A549 (cell line): ENCODE measurements at regions not wholly inside any gene's neighbourhood (a gene's known extent, or its start where the extent isn't known, plus 50 kb on each side); places are given as distances from the start of the nearest gene placed in this dataset.
"Not testable (repeated sequence)": the region's sequence is repeated elsewhere in the genome, so short reads cannot be mapped to it uniquely, and the experiment has no call there.

Source experiments
- ATAC-seq, 2 experiments: fragments of 200-7000 bp in 1 of 2; fragments of >200 bp in 1 of 2; cut with Nextera tagmentation in 1 of 2; cut with Tn5 transposase in 1 of 2; 3 replicates each; pipeline versions ENCODE4 v1.8.0 to v1.9.1; 2018 to 2020; ENCODE audit warnings: mild to moderate bottlenecking in 1 of 2, moderate library complexity in 1 of 2
- CTCF ChIA-PET: fragments of 300-600 bp; sonication (Branson Sonifier 250); formaldehyde crosslinking; extraction: SDS; loops from one replicate; lab custom pipeline; 2021; ENCODE audit warnings: antibody characterized with exemption, inconsistent platforms; lab: Yijun Ruan, JAX
- POLR2A ChIA-PET: fragments of 350-600 bp; formaldehyde crosslinking; extraction: SDS; loops from one replicate; lab custom pipeline; 2021; ENCODE audit warnings: antibody characterized with exemption, inconsistent platforms; lab: Yijun Ruan, JAX
- DNase-seq, 2 experiments: peaks; one replicate each; pipeline versions ENCODE4 v3.0.0 to v3.0.0-alpha.2; 2011 to 2016; ENCODE audit warnings: low read depth in 1 of 2, low spot score in 1 of 2
- FAIRE-seq: peaks from 2 replicates; lab custom pipeline; 2011; peaks lifted over from hg19 to GRCh38; lab: Jason Lieb, UNC
- H3K27ac ChIP-seq, 2 experiments: fragments of >200 bp; sonication (Bioruptor Twin); formaldehyde crosslinking; 3 replicates each; pipeline ENCODE4 v1.5.1; 2016 to 2017
- H3K4me1 ChIP-seq: fragments of >200 bp; sonication (Bioruptor Twin); formaldehyde crosslinking; 3 replicates; pipeline ENCODE4 v1.6.1; 2016
- H3K4me2 ChIP-seq: fragments of >200 bp; sonication (Bioruptor Twin); formaldehyde crosslinking; 3 replicates; pipeline ENCODE4 v1.6.1; 2016
- H3K4me3 ChIP-seq: fragments of >200 bp; sonication (Bioruptor Twin); formaldehyde crosslinking; 3 replicates; pipeline ENCODE4 v1.5.1; 2016
- H3K9me3 ChIP-seq: fragments of >200 bp; sonication (Bioruptor Twin); formaldehyde crosslinking; 3 replicates; pipeline ENCODE4 v1.6.1; 2016
- CBX2 ChIP-seq: fragments of 200-600 bp; sonication (generic); IDR thresholded peaks from 2 replicates; pipeline ENCODE4 v1.6.1; 2016; ENCODE audit warnings: low read depth, mild to moderate bottlenecking, borderline replicate concordance
- CEBPB ChIP-seq, 2 experiments: fragments of >200 bp in 1 of 2; sonication (Bioruptor Twin) in 1 of 2; formaldehyde crosslinking in 1 of 2; IDR thresholded peaks; 2 replicates each; pipeline ENCODE4 v1.6.1; 2012 to 2016
- CHD2 ChIP-seq: fragments of 150-350 bp; IDR thresholded peaks from 2 replicates; pipeline ENCODE4 v1.6.1; 2014; ENCODE audit warnings: low read length; ENCODE audit not compliant: partially characterized antibody
- CTCF ChIP-seq: fragments of >200 bp; sonication (Bioruptor Twin); formaldehyde crosslinking; IDR thresholded peaks from 3 replicates; pipeline ENCODE4 v1.5.1; 2016
- FOXS1 ChIP-seq: fragments of 250-450 bp; sonication (Bioruptor Pico); IDR thresholded peaks from 2 replicates; pipeline ENCODE4 v1.5.0; 2020; ENCODE audit warnings: mild to moderate bottlenecking, moderate library complexity
- HOXA7 ChIP-seq: fragments of 250-450 bp; sonication (Bioruptor Pico); IDR thresholded peaks from 2 replicates; pipeline ENCODE4 v1.5.0; 2020; ENCODE audit warnings: mild to moderate bottlenecking, moderate library complexity
- KDM1A ChIP-seq: fragments of 200-600 bp; sonication (generic); IDR thresholded peaks from 2 replicates; pipeline ENCODE4 v1.6.1; 2016; ENCODE audit warnings: low read depth, mild to moderate bottlenecking
- MAX ChIP-seq: IDR thresholded peaks from 2 replicates; pipeline ENCODE4 v1.6.1; 2012
- MYC ChIP-seq: IDR thresholded peaks from 2 replicates; pipeline ENCODE4 v1.6.1; 2012; ENCODE audit warnings: mild to moderate bottlenecking, inconsistent platforms, low read length, improper control_type of control experiment, borderline replicate concordance
- NFE2L2 ChIP-seq: fragments of 150-350 bp; conservative IDR thresholded peaks from 2 replicates; pipeline ENCODE4 v1.6.1; 2014; ENCODE audit warnings: low read length
- NR3C1 ChIP-seq: fragments of >200 bp; sonication (Bioruptor Twin); formaldehyde crosslinking; IDR thresholded peaks from 3 replicates; pipeline ENCODE4 v1.6.1; 2017
- POLR2AphosphoS2 ChIP-seq: conservative IDR thresholded peaks from 2 replicates; pipeline ENCODE4 v1.6.1; 2012; ENCODE audit warnings: low read length, improper control_type of control experiment, inconsistent platforms
- RARB ChIP-seq: fragments of 250-450 bp; sonication (Bioruptor Pico); IDR thresholded peaks from 2 replicates; pipeline ENCODE4 v1.8.0; 2021; ENCODE audit warnings: mild to moderate bottlenecking, moderate library complexity
- SMC3 ChIP-seq: fragments of >200 bp; sonication (Bioruptor Twin); formaldehyde crosslinking; IDR thresholded peaks from 3 replicates; pipeline ENCODE4 v1.6.1; 2018; ENCODE audit warnings: inconsistent platforms
- TFCP2L1 ChIP-seq: fragments of 250-450 bp; sonication (Bioruptor Pico); IDR thresholded peaks from 2 replicates; pipeline ENCODE4 v1.5.0; 2021; ENCODE audit warnings: mild to moderate bottlenecking
- TP53 ChIP-seq: fragments of 250-450 bp; sonication (Bioruptor Pico); IDR thresholded peaks from 2 replicates; pipeline ENCODE4 v1.5.0; 2021; ENCODE audit warnings: mild to moderate bottlenecking, moderate library complexity
- USF2 ChIP-seq: fragments of 450-650 bp; IDR thresholded peaks from 2 replicates; pipeline ENCODE4 v1.6.1; 2014; ENCODE audit warnings: antibody characterized with exemption
- ZSCAN20 ChIP-seq: fragments of 250-450 bp; sonication (Bioruptor Pico); IDR thresholded peaks from 2 replicates; pipeline ENCODE4 v1.8.0; 2022; ENCODE audit warnings: mild to moderate bottlenecking, moderate library complexity
- WGBS: methylation state at CpG from one replicate; pipeline ENCODE4 v1.1.6; 2017; ENCODE audit errors: missing lambda C conversion rate; 5-methylcytosine and 5-hydroxymethylcytosine counted together

- POLR2A ChIA-PET = no interaction called here
Measured at GRCh38 chr2:167719410-167719809, 528.0 kb downstream of the STK39 start.

GRCh38 chr2:167718560-167718959 lies 528.8 kb downstream of the STK39 start:
- no peak overlapping the region for H3K4me3 ChIP-seq
- no peak for ATAC-seq
- WGBS = 31% methylated on average over 1 of the region's 1 CpG
- no peak for FAIRE-seq
- no peak for TF ChIP-seq USF2
- TF ChIP-seq TFCP2L1 (CRISPR knock-in tag) = no peak
- TF ChIP-seq MAX = no peak
- no peak for TF ChIP-seq CEBPB (IDR thresholded peaks at IDR 0.05)
- TF ChIP-seq TP53 (CRISPR knock-in tag) = no peak
- TF ChIP-seq NFE2L2 = no peak
- TF ChIP-seq CHD2 = no peak
- TF ChIP-seq KDM1A = no peak
- TF ChIP-seq CBX2 = no peak
- no peak for TF ChIP-seq POLR2AphosphoS2
- TF ChIP-seq HOXA7 (CRISPR knock-in tag) = no peak
- TF ChIP-seq, all 56 proteins: peak for 0
- ChIA-PET POLR2A (no interaction called here), CTCF (no interaction called here)
- H3K9me3 ChIP-seq = no peaks in the 10 kb centered on the region
- H3K4me1 ChIP-seq = no peaks in the 10 kb centered on the region
- no peak for DNase-seq
- H3K27ac ChIP-seq = no peak overlapping the region
- H3K4me2 ChIP-seq = no peak overlapping the region

More at GRCh38 chr2:167719410-167719809, 528.0 kb downstream of the STK39 start:
- ATAC-seq = no peak
- Histone ChIP-seq H3K4me3 (no peak overlapping the region), H3K4me2 (no peak overlapping the region), H3K9me3 (no peaks in the 10 kb centered on the region), H3K4me1 (no peaks in the 10 kb centered on the region), H3K27ac (no peak overlapping the region)
- FAIRE-seq = no peak
- CTCF ChIA-PET = interaction anchor here (0.6 kb wide), 1 partner anchor 1107 kb away, joined by 3 read pairs; no protein-coding TSS in a partner anchor
- DNase-seq = no peak
- no peak for TF ChIP-seq NR3C1
- no peak for TF ChIP-seq SMC3
- WGBS = 5% methylated on average over 4 of the region's 4 CpGs

GRCh38 chr2:167715932-167716331 lies 531.5 kb downstream of the STK39 start:
- no peak for ATAC-seq
- Histone ChIP-seq H3K4me1 (no peaks in the 10 kb centered on the region), H3K9me3 (no peaks in the 10 kb centered on the region), H3K4me3 (no peak overlapping the region), H3K27ac (no peak overlapping the region)
- ChIA-PET POLR2A (no interaction called here), CTCF (no interaction called here)
- 55% methylated on average over 28 of the region's 29 CpGs for WGBS
- no peak for DNase-seq
- no peak for FAIRE-seq
- no peak for TF ChIP-seq CTCF
- TF ChIP-seq ZSCAN20 (CRISPR knock-in tag) = no peak
- no peak for TF ChIP-seq RARB
- TF ChIP-seq MYC = no peak
- TF ChIP-seq FOXS1 (CRISPR knock-in tag) = no peak
- TF ChIP-seq, all 56 proteins: peak for 0
- H3K4me2 ChIP-seq = no peak overlapping the region

GRCh38 chr2:167715498-167715897 lies 531.9 kb downstream of the STK39 start:
- H3K4me3 ChIP-seq, DNase-seq, CTCF ChIA-PET, FAIRE-seq, H3K9me3 ChIP-seq, ATAC-seq, H3K27ac ChIP-seq, H3K4me1 ChIP-seq, H3K4me2 ChIP-seq, POLR2A ChIA-PET: not testable (repeated sequence)
- 30% methylated on average over 4 of the region's 4 CpGs for WGBS
